ENCODE measurements at regions not wholly inside any gene's neighbourhood (a gene's known extent, or its start where the extent isn't known, plus 50 kb on each side); places are given as distances from the start of the nearest gene placed in this dataset.
"Not testable (repeated sequence)": the region's sequence is repeated elsewhere in the genome, so short reads cannot be mapped to it uniquely, and the experiment has no call there.

GRCh38 chr6:141484711-141485110 lies 648.0 kb upstream of the GJE1 start:
- DNase-seq = no peak

GRCh38 chr6:141483598-141484061 lies 649.1 kb upstream of the GJE1 start:
- DNase-seq = peak; percentile 47

GRCh38 chr6:141482796-141483597 lies 649.7 kb upstream of the GJE1 start:
- DNase-seq = no peak

GRCh38 chr6:141475259-141475658 lies 657.5 kb upstream of the GJE1 start:
- DNase-seq = no peak

GRCh38 chr6:141472162-141472928 lies 660.4 kb upstream of the GJE1 start:
- DNase-seq = no peak

- no peak for DNase-seq
These were observed 661.9 kb upstream of the GJE1 start for GRCh38 chr6:141470810-141471209.

GRCh38 chr6:141467881-141468280 lies 664.8 kb upstream of the GJE1 start:
- DNase-seq = no peak

GRCh38 chr6:141467041-141467440 lies 665.7 kb upstream of the GJE1 start:
- no peak for DNase-seq

GRCh38 chr6:141464896-141465295 lies 667.8 kb upstream of the GJE1 start:
- DNase-seq = no peak

GRCh38 chr6:141464490-141464889 lies 668.2 kb upstream of the GJE1 start:
- DNase-seq = no peak

GRCh38 chr6:141463237-141463977 lies 669.3 kb upstream of the GJE1 start:
- no peak for DNase-seq

- no peak for DNase-seq
These were observed 671.8 kb upstream of the GJE1 start for GRCh38 chr6:141460743-141461484.

- DNase-seq = not testable (repeated sequence)
These were observed 672.5 kb upstream of the GJE1 start for GRCh38 chr6:141460245-141460644.

- not testable (repeated sequence) for DNase-seq
These were observed 674.7 kb upstream of the GJE1 start for GRCh38 chr6:141457984-141458383.

- DNase-seq = no peak
These were observed 680.4 kb upstream of the GJE1 start for GRCh38 chr6:141452354-141452686.

- DNase-seq = no peak
These were observed 681.0 kb upstream of the GJE1 start for GRCh38 chr6:141451511-141452353.

GRCh38 chr6:141451181-141451510 lies 681.6 kb upstream of the GJE1 start:
- no peak for DNase-seq

GRCh38 chr6:141445928-141446628 lies 686.6 kb upstream of the GJE1 start:
- DNase-seq = no peak

GRCh38 chr6:141443668-141444289 lies 688.9 kb upstream of the GJE1 start:
- no peak for DNase-seq

- DNase-seq = no peak
These were observed 689.7 kb upstream of the GJE1 start for GRCh38 chr6:141443032-141443431.

GRCh38 chr6:141439513-141439912 lies 693.2 kb upstream of the GJE1 start:
- DNase-seq = no peak
